Activated CD4-positive, alpha-beta T cell treated with anti-CD3 and anti-CD28 coated beads, Interleukin-2, amount 50 U/mL, for 1 hour (primary cell): ENCODE measurements at regions not wholly inside any gene's neighbourhood (a gene's known extent, or its start where the extent isn't known, plus 50 kb on each side); places are given as distances from the start of the nearest gene placed in this dataset.

Source experiments
- DNase-seq: peaks from one replicate; pipeline ENCODE4 v3.0.0-alpha.2; 2020

DNA sequence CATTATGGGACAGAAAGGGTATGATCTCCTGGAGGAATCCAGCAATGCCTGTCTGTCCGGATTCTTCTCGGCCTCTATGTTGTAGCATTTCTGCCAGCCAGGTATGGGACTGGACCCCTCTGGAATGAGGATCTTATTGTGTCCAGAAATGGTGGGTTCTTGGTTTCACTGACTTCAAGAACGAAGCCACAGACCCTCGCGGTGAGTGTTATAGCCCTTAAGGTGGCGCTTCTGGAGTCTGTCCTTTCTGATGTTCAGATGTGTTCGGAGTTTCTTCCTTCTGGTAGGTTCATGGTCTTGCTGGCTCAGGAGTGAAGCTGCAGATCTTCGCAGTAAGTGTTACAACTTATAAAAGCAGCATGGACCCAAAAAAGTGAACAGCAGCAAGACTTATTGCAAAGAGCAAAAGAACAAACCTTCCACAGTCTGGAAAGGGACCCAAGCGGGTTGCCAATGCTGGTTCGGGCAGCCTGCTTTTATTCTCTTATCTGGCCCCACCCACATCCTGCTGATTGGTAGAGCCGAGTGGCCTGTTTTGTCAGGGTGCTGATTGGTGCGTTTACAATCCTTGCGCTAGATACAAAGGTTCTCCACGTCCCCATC is 62.3 kb upstream of the IER3 start:
- DNase-seq, result no peak

DNA sequence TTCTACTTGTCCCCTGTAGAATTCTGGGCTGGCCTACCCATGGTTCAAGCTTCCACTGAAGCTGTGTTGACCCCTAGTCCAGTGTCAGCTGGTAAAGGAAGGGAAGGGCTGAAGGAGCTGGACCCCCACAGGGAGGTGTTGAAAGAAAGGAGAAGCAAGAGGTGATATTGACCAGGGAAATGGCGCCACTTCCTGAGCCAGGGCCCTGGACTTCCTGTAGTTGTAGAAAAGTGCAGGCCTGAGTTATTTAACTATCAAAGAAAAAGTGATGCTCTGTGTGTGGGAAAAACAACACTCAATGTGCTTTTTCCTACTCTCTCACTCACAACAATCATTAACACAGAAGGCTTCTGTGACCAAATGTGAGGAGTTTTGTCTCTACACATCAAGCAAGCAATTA is 60.0 kb upstream of the IER3 start:
- DNase-seq, result no peak

DNA sequence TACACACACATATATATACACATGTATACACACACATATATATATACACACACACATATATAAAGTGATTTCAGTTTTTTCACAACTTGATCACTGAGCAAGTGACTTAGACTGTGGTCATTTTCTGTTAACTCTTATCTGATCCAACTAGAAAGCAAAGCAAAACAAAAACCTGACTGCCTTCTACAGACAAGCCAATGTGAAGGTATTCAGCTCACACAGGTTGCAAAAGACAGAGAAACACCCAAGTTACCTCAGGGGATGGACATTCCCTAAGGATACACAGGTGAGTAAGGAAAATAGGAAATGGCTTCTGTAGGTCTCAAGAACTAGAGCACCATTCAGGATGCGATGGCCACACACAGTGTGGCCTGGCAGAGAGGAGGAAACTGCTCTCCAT is 58.4 kb upstream of the IER3 start:
- no peak for DNase-seq

DNA sequence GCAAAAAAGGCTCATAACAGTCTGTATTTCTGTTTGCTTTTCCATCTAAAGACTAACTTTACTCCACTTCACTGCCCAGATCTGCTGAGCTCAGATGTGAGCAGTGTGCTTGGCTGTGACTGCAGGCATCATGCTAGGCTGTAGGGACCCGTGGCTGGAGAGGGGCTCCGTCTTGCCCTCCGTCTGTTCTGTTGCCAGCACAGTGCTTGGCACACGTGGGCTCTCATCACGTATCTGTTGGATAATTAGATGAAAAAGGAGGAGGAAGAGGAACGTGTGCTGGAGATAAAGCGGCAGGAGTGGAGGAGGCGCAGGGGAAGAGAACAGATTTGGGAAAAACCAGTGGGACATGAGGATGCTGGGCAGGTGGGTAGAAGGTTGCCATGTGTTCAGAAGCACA is 57.6 kb upstream of the IER3 start:
- DNase-seq, result no peak

DNA sequence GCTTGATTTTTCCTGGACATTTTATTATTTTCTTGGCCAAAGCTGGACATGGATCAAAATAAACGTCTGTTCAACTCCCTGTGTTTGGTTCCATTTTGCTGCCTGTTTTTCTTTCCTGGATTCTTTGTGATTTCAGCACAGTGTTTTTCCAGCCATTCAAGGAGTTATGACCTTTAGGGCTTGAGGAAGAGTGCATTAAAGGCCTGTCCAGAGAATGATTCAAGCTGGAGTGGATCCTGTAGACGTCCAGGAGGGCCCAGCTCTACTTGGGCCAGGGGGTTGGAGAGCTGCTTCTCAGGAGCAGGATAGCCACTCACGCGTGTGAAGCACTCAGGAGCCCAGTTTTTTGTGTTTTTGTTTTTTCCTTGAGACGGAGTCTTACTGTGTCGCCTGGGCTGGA is 56.5 kb upstream of the IER3 start:
- no peak for DNase-seq

DNA sequence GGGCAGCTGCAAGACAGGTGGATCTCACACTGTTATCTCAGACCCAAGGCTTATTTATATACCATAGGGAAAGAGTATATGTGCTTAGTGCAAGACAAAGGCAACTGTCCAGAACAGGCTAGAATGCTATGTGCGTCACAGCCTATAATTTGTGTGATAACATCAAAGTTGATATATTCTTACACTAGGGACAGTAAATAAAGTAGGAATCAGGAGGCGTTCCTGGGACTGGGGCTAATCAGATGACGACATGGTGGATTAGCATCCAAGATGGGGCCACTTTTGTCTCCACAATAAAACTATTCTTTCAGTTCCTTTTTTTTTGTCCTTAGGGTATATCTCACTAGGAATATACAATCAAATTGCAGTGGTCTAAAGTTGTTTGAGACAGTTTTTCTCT is 54.9 kb upstream of the IER3 start:
- DNase-seq, result no peak

DNA sequence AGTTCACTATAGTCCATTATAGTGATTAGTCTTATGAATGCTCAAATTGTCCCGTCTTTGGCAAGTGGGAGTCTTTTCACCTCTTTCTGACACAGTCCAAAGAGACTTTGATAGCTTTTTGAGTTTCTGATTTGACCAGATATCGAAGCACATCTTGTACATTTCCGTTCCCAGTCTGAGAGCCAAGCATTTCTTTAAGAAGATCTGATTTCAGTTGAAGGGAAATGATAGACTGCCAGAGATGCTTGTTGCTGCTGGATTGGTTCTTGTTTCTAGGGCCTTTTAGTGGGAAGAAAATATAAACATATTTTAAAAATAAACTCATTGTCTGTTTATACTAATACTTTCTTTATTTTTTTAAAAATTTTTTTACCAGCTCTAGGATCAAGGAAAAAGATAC is 54.1 kb upstream of the IER3 start:
- no peak for DNase-seq

DNA sequence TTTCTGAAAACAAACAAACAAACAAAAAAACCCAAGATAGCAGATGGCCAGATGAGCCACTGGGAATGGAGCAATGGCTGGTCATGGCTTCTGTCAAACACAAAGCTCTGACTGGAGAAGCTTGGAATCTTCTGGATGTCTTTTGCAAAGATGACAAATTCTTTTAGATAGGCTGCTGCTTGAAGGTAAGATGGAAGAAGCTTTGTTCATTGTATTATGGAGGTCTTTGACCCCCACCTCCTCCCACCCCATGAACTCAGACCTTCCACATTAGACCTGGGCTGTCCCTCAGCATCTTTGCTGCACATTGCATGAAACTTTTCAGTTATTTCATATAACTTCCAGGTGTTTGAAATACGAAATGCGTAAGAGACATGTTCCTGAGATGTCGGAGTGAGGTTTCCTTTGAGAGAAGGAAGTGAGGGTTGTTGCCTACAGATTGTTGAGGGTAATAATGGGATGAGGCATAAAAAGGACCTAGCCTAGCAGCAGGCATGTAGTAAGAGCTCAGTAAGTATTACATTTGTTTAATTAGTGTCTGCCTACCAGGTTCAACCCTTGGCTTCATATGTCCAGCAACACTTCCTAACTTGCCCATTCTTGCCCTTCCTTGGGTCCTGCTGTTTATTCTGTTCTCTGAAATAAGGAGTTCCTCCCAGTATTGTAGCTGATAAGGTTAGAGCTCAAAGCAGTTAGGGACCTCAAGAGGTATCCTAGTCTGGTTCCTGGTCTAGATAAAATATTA is 51.4 kb upstream of the IER3 start:
- no peak for DNase-seq
